Naive thymus-derived CD4-positive, alpha-beta T cell (primary cell): ENCODE measurements at regions not wholly inside any gene's neighbourhood (a gene's known extent, or its start where the extent isn't known, plus 50 kb on each side); places are given as distances from the start of the nearest gene placed in this dataset.

Source experiments
- ATAC-seq: fragments of 150-1000 bp; cut with Tn5 transposase; 2 replicates; pipeline ENCODE4 v1.10.0; 2021; ENCODE audit warnings: mild to moderate bottlenecking, moderate library complexity
- CTCF ChIA-PET: fragments of 350-600 bp; sonication (Branson Sonifier 250); formaldehyde crosslinking; loops from one replicate; lab custom pipeline; 2021; ENCODE audit warnings: antibody characterized with exemption; lab: Charles Lee
- POLR2A ChIA-PET: fragments of 350-600 bp; sonication (Branson Sonifier 250); formaldehyde crosslinking; loops from one replicate; lab custom pipeline; 2021; ENCODE audit warnings: antibody characterized with exemption, inconsistent platforms; lab: Charles Lee
- DNase-seq, 9 donors: peaks; one replicate each; pipeline versions ENCODE4 v3.0.0 to v3.0.0-alpha.2; 2020 to 2022; ENCODE audit warnings: mixed read lengths in 1 of 9
- H3K27ac ChIP-seq: one replicate; pipeline ENCODE4 v1.7.0; 2013; ENCODE audit warnings: mild to moderate bottlenecking, low read depth, low read length, moderate library complexity
- H3K27me3 ChIP-seq, 2 donors: one replicate each; pipeline ENCODE4 v1.7.0; 2013; ENCODE audit warnings: low read length in 2 of 2, mild to moderate bottlenecking in 2 of 2, moderate library complexity in 2 of 2; ENCODE audit not compliant: control insufficient read depth in 2 of 2, insufficient read depth in 2 of 2
- H3K36me3 ChIP-seq, 3 experiments: 1 replicate in 2 of 3; 2 replicates in 1 of 3; pipeline ENCODE4 v1.7.0; 2013; ENCODE audit warnings: low read length in 3 of 3, mild to moderate bottlenecking in 3 of 3, moderate library complexity in 1 of 3; ENCODE audit not compliant: insufficient read depth in 3 of 3, control insufficient read depth in 2 of 3
- H3K4me1 ChIP-seq, 2 donors: one replicate each; pipeline ENCODE4 v1.7.0; 2013; ENCODE audit warnings: low read length in 2 of 2, mild to moderate bottlenecking in 2 of 2, moderate library complexity in 1 of 2; ENCODE audit not compliant: control insufficient read depth in 2 of 2, insufficient read depth in 2 of 2
- H3K4me3 ChIP-seq: 2 replicates; pipeline ENCODE4 v1.7.0; 2013; ENCODE audit warnings: mild to moderate bottlenecking, low read length
- H3K9me3 ChIP-seq, 3 experiments: 1 replicate in 2 of 3; 2 replicates in 1 of 3; pipeline ENCODE4 v1.7.0; 2013; ENCODE audit warnings: low read length in 3 of 3; ENCODE audit not compliant: control insufficient read depth in 2 of 3
- H3K27ac Mint-ChIP-seq, 9 donors: one replicate each; pipeline ENCODE4 v1.8.0; 2020 to 2022; ENCODE audit warnings: mixed read lengths in 9 of 9, mild to moderate bottlenecking in 8 of 9, moderate library complexity in 5 of 9, inconsistent platforms in 2 of 9
- H3K27me3 Mint-ChIP-seq, 5 donors: one replicate each; pipeline ENCODE4 v1.8.0; 2021 to 2022; ENCODE audit warnings: mixed read lengths in 5 of 5, mild to moderate bottlenecking in 1 of 5
- H3K36me3 Mint-ChIP-seq, 5 donors: one replicate each; pipeline ENCODE4 v1.8.0; 2020 to 2022; ENCODE audit warnings: mixed read lengths in 5 of 5, mild to moderate bottlenecking in 3 of 5, inconsistent platforms in 1 of 5
- H3K4me1 Mint-ChIP-seq, 7 donors: one replicate each; pipeline ENCODE4 v1.8.0; 2020 to 2022; ENCODE audit warnings: mixed read lengths in 7 of 7, mild to moderate bottlenecking in 3 of 7, inconsistent platforms in 1 of 7
- H3K4me3 Mint-ChIP-seq, 10 donors: one replicate each; pipeline ENCODE4 v1.8.0; 2020 to 2022; ENCODE audit warnings: mild to moderate bottlenecking in 10 of 10, mixed read lengths in 10 of 10, moderate library complexity in 6 of 10, inconsistent platforms in 2 of 10
- H3K9me3 Mint-ChIP-seq, 11 donors: one replicate each; pipeline ENCODE4 v1.8.0; 2020 to 2022; ENCODE audit warnings: mixed read lengths in 11 of 11, mild to moderate bottlenecking in 4 of 11, inconsistent platforms in 1 of 11, moderate library complexity in 1 of 11
- intact Hi-C, 2 donors: fragments of 100-400 bp; cut with micrococcal nuclease; formaldehyde crosslinking; loops; one replicate each; pipeline ENCODE4 v1.15.1; 2023

GRCh38 chr4:116733370-116733769 lies 352.0 kb downstream of the TRAM1L1 start:
- DNase-seq (no peak), ATAC-seq (no peak)
- Mint-ChIP-seq H3K4me1 (no peaks in the 10 kb centered on the region), H3K27ac (no peak overlapping the region), H3K27me3 (no peaks in the 10 kb centered on the region), H3K9me3 (peaks cover 0 to 11% (median 0%) of the 10 kb centered on the region in 11 donors), H3K4me3 (no peak overlapping the region), H3K36me3 (no peaks in the 10 kb centered on the region)
- no peaks in the 10 kb centered on the region for H3K27me3 ChIP-seq
- no peaks in the 10 kb centered on the region for H3K36me3 ChIP-seq
- intact Hi-C loops: no loop called here
- ChIA-PET POLR2A (no interaction called here), CTCF (no interaction called here)
- H3K9me3 ChIP-seq: no peaks in the 10 kb centered on the region
- no peak overlapping the region for H3K27ac ChIP-seq
- H3K4me3 ChIP-seq: no peak overlapping the region
- H3K4me1 ChIP-seq: no peaks in the 10 kb centered on the region

DNA sequence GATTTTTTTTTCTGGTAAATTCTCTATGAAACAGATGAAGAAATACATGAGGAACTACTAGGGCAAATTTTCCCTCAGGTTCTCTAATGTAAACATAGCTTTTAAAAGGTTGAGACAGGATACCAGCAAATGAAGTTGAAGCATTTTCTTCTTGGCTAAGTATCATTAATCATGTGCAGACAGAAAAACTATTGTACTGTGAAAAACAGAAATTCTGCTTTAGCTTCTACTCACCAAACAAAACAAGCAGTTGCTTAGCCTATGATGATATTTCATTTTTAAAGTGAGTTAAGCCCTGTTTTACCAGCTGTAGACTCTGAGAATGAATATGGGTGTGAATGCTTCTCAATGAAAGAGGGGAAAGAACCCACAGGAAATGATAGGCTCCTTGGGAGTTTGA lies 358.9 kb downstream of the TRAM1L1 start:
- no peaks in the 10 kb centered on the region for H3K4me1 Mint-ChIP-seq
- H3K4me3 Mint-ChIP-seq: no peak overlapping the region
- ATAC-seq: no peak
- intact Hi-C loops: no loop called here
- no peaks in the 10 kb centered on the region for H3K27me3 ChIP-seq
- no peaks in the 10 kb centered on the region for H3K36me3 ChIP-seq
- POLR2A ChIA-PET: no interaction called here
- H3K9me3 Mint-ChIP-seq: peaks cover 0 to 5% (median 0%) of the 10 kb centered on the region in 11 donors
- CTCF ChIA-PET: no interaction called here
- no peaks in the 10 kb centered on the region for H3K4me1 ChIP-seq
- no peaks in the 10 kb centered on the region for H3K36me3 Mint-ChIP-seq
- no peaks in the 10 kb centered on the region for H3K27me3 Mint-ChIP-seq
- no peak overlapping the region for H3K27ac Mint-ChIP-seq
- no peak overlapping the region for H3K4me3 ChIP-seq
- H3K9me3 ChIP-seq: no peaks in the 10 kb centered on the region
- no peak for DNase-seq
- H3K27ac ChIP-seq: no peak overlapping the region

GRCh38 chr4:116724249-116724648 lies 361.1 kb downstream of the TRAM1L1 start:
- H3K27ac Mint-ChIP-seq: no peak overlapping the region
- H3K9me3 Mint-ChIP-seq: peaks cover 0 to 11% (median 1%) of the 10 kb centered on the region in 11 donors
- H3K27me3 ChIP-seq: no peaks in the 10 kb centered on the region
- no peaks in the 10 kb centered on the region for H3K4me1 ChIP-seq
- no peaks in the 10 kb centered on the region for H3K36me3 Mint-ChIP-seq
- H3K9me3 ChIP-seq: no peaks in the 10 kb centered on the region
- ATAC-seq: no peak
- H3K27me3 Mint-ChIP-seq: no peaks in the 10 kb centered on the region
- no peak overlapping the region for H3K4me3 ChIP-seq
- ChIA-PET POLR2A (no interaction called here), CTCF (no interaction called here)
- H3K36me3 ChIP-seq: no peaks in the 10 kb centered on the region
- intact Hi-C loops: no loop called here
- no peak for DNase-seq
- no peak overlapping the region for H3K27ac ChIP-seq
- H3K4me3 Mint-ChIP-seq: no peak overlapping the region
- H3K4me1 Mint-ChIP-seq: no peaks in the 10 kb centered on the region

- intact Hi-C loops: no loop called here
- DNase-seq: no peak
- Histone ChIP-seq H3K9me3 (peaks cover 0 to 6% (median 0%) of the 10 kb centered on the region in 3 experiments), H3K4me3 (no peak overlapping the region), H3K36me3 (no peaks in the 10 kb centered on the region), H3K4me1 (no peaks in the 10 kb centered on the region), H3K27ac (no peak overlapping the region), H3K27me3 (no peaks in the 10 kb centered on the region)
- Mint-ChIP-seq H3K36me3 (no peaks in the 10 kb centered on the region), H3K27ac (no peak overlapping the region), H3K9me3 (peaks cover 0 to 30% (median 5%) of the 10 kb centered on the region in 11 donors), H3K4me1 (no peaks in the 10 kb centered on the region), H3K27me3 (no peaks in the 10 kb centered on the region), H3K4me3 (no peak overlapping the region)
- ATAC-seq: no peak
- CTCF ChIA-PET: no interaction called here
- POLR2A ChIA-PET: no interaction called here
These were observed 379.9 kb downstream of the TRAM1L1 start for GRCh38 chr4:116705466-116705865.

DNA sequence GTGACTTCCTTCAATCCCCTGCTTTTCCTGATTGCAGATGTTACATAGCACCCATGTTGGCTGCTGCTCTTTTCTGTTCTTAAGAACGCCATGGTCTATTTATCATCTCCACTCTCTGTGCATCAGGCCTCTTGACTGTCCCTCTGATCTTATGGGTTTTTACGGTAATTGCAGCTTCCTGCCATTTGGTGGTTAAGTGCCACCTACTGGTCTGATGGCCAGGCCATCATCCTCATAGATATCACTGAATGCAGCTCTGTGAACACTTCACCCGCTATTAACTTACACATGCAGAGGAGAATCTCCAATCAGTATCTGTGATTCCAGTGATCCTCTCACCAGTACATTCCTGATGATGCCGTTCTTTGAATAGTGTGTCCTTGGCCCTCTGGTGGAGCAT lies 382.4 kb downstream of the TRAM1L1 start:
- Mint-ChIP-seq H3K4me3 (no peak overlapping the region), H3K36me3 (no peaks in the 10 kb centered on the region), H3K4me1 (no peaks in the 10 kb centered on the region), H3K27ac (no peak overlapping the region), H3K27me3 (no peaks in the 10 kb centered on the region), H3K9me3 (peaks cover 0 to 26% (median 12%) of the 10 kb centered on the region in 11 donors)
- Histone ChIP-seq H3K9me3 (peaks cover 0 to 11% (median 0%) of the 10 kb centered on the region in 3 experiments), H3K4me1 (no peaks in the 10 kb centered on the region), H3K36me3 (no peaks in the 10 kb centered on the region), H3K27me3 (no peaks in the 10 kb centered on the region), H3K4me3 (no peak overlapping the region), H3K27ac (no peak overlapping the region)
- POLR2A ChIA-PET: no interaction called here
- ATAC-seq: no peak
- DNase-seq: no peak
- CTCF ChIA-PET: no interaction called here
- intact Hi-C loops: no loop called here

- Mint-ChIP-seq H3K4me3 (no peak overlapping the region), H3K4me1 (no peaks in the 10 kb centered on the region), H3K9me3 (peaks cover 0 to 7% (median 0%) of the 10 kb centered on the region in 11 donors), H3K27me3 (no peaks in the 10 kb centered on the region), H3K36me3 (no peaks in the 10 kb centered on the region), H3K27ac (no peak overlapping the region)
- no peaks in the 10 kb centered on the region for H3K27me3 ChIP-seq
- no peaks in the 10 kb centered on the region for H3K4me1 ChIP-seq
- no peaks in the 10 kb centered on the region for H3K36me3 ChIP-seq
- H3K9me3 ChIP-seq: no peaks in the 10 kb centered on the region
- no peak overlapping the region for H3K4me3 ChIP-seq
- intact Hi-C loops: no loop called here
- ATAC-seq: no peak
- POLR2A ChIA-PET: no interaction called here
- DNase-seq: no peak
- CTCF ChIA-PET: no interaction called here
- no peak overlapping the region for H3K27ac ChIP-seq
These were observed 396.8 kb downstream of the TRAM1L1 start for GRCh38 chr4:116688536-116688935.

DNA sequence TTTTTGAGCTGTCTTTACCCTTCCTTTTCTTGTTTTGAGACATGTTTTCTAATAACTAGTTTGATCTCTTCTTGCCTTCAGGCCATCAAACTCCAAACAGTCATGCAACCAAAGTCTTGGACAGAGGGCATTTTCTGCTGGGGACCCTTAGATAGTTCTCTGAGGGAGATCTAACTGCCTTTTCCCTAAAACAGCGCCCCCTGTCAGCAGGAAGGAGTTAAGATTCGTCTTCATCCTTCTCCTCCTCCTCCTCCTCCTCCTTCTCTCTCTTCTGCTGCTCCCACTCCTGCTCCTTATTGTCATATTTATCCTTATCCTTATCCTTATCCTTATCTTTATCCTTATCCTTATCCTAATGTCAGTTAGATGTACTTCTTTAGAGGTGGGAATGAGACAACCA lies 417.2 kb downstream of the TRAM1L1 start:
- Mint-ChIP-seq H3K27me3 (no peaks in the 10 kb centered on the region), H3K27ac (no peak overlapping the region), H3K4me3 (no peak overlapping the region), H3K4me1 (no peaks in the 10 kb centered on the region), H3K36me3 (no peaks in the 10 kb centered on the region), H3K9me3 (peaks cover 0 to 11% (median 4%) of the 10 kb centered on the region in 11 donors)
- intact Hi-C loops: no loop called here
- Histone ChIP-seq H3K36me3 (no peaks in the 10 kb centered on the region), H3K4me3 (no peak overlapping the region), H3K4me1 (no peaks in the 10 kb centered on the region), H3K9me3 (no peaks in the 10 kb centered on the region), H3K27me3 (no peaks in the 10 kb centered on the region), H3K27ac (no peak overlapping the region)
- ATAC-seq (no peak), DNase-seq (no peak)
- POLR2A ChIA-PET: no interaction called here
- CTCF ChIA-PET: no interaction called here
